GM10248 (cell line): ENCODE measurements at regions not wholly inside any gene's neighbourhood (a gene's known extent, or its start where the extent isn't known, plus 50 kb on each side); places are given as distances from the start of the nearest gene placed in this dataset.

Source experiments
- CTCF ChIA-PET: fragments of 300-600 bp; sonication (Branson Sonifier 250); formaldehyde crosslinking; extraction: SDS; loops from one replicate; lab custom pipeline; 2021; ENCODE audit warnings: antibody characterized with exemption; lab: Yijun Ruan, JAX
- POLR2A ChIA-PET: fragments of 350-650 bp; sonication (Branson Sonifier 250); formaldehyde crosslinking; extraction: SDS; loops from one replicate; lab custom pipeline; 2020; ENCODE audit warnings: antibody characterized with exemption; lab: Yijun Ruan, JAX
- DNase-seq: peaks from one replicate; pipeline ENCODE4 v3.0.0; 2012; ENCODE audit errors: extremely low spot score
- TF ChIP-seq, protein P1 (sequence below): IDR thresholded peaks from 2 replicates; pipeline ENCODE4 v1.5.1; 2012; ENCODE audit warnings: mild to moderate bottlenecking, low read depth; ENCODE audit errors: extremely low read depth, missing control alignments, control extremely low read depth

DNA sequence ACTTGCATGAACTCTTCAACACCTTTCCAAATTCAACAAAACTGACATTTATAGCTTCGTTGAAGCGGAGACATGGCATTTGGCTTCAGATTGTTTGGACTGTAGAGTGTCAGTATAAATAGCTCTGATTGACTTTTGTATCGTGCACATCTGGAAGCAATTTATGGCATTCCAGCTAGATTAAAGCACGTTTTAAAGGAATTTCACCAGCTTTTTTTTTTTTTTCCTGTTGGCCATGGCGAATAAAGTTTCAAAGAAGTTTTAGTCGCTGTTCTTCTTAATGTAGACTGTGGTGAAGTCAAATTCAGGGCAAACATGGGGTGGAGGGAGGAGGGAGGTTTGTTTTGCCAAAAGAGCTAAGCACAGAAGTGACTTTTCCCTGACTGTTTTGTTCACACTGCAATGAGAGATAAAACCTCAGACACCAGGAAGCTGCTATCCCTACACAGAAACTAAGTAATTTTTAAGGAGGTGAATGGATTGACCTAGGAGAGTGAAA, 391.0 kb upstream of the RARB start:
- POLR2A ChIA-PET = no interaction called here
- TF ChIP-seq, protein P1, sequence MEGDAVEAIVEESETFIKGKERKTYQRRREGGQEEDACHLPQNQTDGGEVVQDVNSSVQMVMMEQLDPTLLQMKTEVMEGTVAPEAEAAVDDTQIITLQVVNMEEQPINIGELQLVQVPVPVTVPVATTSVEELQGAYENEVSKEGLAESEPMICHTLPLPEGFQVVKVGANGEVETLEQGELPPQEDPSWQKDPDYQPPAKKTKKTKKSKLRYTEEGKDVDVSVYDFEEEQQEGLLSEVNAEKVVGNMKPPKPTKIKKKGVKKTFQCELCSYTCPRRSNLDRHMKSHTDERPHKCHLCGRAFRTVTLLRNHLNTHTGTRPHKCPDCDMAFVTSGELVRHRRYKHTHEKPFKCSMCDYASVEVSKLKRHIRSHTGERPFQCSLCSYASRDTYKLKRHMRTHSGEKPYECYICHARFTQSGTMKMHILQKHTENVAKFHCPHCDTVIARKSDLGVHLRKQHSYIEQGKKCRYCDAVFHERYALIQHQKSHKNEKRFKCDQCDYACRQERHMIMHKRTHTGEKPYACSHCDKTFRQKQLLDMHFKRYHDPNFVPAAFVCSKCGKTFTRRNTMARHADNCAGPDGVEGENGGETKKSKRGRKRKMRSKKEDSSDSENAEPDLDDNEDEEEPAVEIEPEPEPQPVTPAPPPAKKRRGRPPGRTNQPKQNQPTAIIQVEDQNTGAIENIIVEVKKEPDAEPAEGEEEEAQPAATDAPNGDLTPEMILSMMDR = no peak
- CTCF ChIA-PET = interaction anchor here (0.8 to 2.0 kb wide), 5 partner anchors 9 to 272 kb away, joined by 3 to 6 read pairs (median 3); no protein-coding TSS in a partner anchor
- DNase-seq = no peak

DNA sequence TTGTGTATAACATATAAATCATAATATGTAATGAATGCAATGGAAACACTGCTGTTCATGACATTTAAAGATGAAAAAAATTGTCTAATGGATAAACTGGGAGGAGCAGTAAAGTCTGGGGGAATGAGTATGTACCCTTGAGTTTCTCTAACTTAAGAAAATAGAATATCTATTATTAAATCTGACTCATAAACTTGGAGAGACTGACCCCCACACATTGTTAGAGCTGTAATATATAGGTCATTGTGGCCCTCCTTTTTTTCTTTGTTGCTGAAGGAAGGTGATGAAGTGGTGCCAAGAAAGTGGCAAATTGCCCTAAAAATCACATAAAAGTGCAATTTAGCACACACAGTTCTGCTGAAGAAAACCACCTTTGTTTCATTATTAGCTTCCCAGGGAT, 389.8 kb upstream of the RARB start:
- TF ChIP-seq, protein P1 = no peak
- ChIA-PET CTCF (interaction anchor here (1.2 to 2.5 kb wide), 6 partner anchors 11 to 34 kb away, joined by 3 to 7 read pairs (median 6); no protein-coding TSS in a partner anchor), POLR2A (no interaction called here)
- DNase-seq = no peak

DNA sequence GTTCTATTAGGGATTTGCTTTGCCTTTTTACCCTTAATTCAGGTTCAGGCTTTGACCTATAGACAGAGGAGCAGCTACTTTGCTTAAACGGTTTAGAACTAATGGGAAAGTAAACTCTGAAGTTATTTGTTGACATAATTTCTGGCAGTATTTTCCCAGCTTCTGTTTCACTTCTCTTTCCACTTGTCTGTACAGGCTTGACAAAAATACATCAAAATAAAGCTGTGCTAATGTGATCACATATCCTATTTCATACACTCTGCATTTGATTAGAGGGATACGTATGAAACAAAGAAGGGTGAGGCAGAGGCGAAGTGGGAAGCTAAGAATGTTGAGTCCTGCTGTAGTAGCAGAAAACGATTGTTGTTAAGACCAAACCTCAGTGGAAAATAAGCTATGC, 389.1 kb upstream of the RARB start:
- TF ChIP-seq, protein P1 = no peak
- CTCF ChIA-PET = interaction anchor here (1.6 to 2.5 kb wide), 5 partner anchors 10 to 114 kb away, joined by 4 to 7 read pairs (median 7); no protein-coding TSS in a partner anchor
- POLR2A ChIA-PET = no interaction called here
- DNase-seq = no peak

DNA sequence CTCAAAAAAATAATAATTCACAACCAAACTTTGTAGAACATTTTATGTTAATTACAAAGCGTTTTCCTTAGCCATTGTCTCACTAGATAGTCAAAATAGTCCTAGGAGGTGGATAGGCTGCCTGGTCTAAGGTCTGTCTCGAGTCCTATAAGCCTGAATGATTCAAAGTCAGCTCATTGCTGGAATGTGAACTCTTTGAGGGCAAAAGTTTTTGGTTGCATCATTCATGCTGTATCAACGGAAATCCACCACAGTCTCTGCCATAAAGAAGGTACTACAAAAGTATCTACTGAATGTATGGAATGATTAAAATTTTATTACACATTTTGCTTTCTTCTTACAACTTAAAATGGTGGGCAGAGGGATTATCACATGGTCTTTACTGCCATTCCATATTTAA, 387.3 kb upstream of the RARB start:
- DNase-seq = no peak
- ChIA-PET CTCF (interaction anchor here (1.3 to 1.8 kb wide), 2 partner anchors 18 to 23 kb away, joined by 3 to 7 read pairs; no protein-coding TSS in a partner anchor), POLR2A (no interaction called here)
- TF ChIP-seq, protein P1 = no peak

DNA sequence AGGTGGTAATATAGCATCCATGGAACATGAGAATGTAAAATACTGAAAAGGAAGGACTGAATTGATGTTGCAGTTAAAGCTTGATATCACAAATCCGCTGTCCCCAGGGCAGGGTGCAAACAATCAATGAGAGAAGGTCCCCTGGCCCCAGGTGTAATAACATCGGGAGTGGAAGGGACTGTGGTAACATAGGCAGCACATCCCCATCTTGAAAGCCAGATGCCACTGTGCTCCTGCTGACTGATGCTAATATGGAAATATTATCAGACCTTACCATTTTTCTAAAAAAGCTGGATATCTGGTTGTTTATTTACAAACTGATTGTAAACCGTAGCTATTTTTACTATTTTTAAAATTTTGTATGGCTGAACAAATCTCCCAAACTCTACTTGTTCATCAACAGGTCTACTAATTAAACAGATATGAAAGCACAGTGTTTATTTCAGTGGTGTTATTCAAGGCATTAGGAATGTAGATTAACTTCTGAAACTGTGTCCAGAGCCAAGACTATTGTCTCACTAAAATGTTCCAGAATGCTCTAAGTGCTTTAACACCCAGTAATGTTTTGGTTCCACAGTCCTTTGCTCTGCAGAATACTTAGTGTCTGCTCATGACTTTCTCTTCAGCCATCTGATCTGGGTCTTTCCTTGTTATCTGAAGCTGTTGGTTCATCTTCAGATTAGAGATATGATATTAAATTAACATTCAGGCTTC, 386.0 kb upstream of the RARB start:
- CTCF ChIA-PET = interaction anchor here (0.7 to 2.5 kb wide), 5 partner anchors 9 to 60 kb away, joined by 3 to 26 read pairs (median 3); no protein-coding TSS in a partner anchor
- DNase-seq = no peak
- POLR2A ChIA-PET = no interaction called here
- TF ChIP-seq, protein P1 = no peak

DNA sequence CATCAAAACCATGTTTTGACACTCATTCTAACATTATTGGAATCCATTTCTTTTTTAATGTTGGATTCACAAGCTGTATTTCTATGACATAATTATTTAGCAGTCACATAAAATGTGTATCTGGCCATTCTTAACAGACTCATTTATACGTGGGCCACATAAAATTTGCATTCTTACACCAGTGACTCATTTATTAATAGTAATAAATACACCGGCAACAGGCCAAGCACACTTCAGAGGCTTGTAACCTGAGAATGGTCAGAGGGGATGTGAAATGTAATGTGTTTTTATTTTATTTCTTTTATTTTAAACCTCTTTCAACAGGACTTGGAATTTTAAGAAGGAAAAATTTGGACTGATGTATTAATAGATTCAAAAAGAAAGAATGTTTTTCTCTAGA, 384.9 kb upstream of the RARB start:
- ChIA-PET CTCF (interaction anchor here (1.3 to 2.5 kb wide), 2 partner anchors 10 to 62 kb away, joined by 3 to 26 read pairs; no protein-coding TSS in a partner anchor), POLR2A (no interaction called here)
- no peak for DNase-seq
- TF ChIP-seq, protein P1 = no peak
